HepG2 (cell line): ENCODE measurements at regions not wholly inside any gene's neighbourhood (a gene's known extent, or its start where the extent isn't known, plus 50 kb on each side); places are given as distances from the start of the nearest gene placed in this dataset.

Experiments
- ATAC-seq: fragments of 200-7000 bp; cut with Tn5 transposase; 3 replicates; pipeline ENCODE4 v1.9.1; 2020; ENCODE audit warnings: mild to moderate bottlenecking, moderate library complexity
- BruUV-seq: library from RNA; stranded (reverse); fragments of 400-500 nt; replicated peaks from 2 replicates; lab custom pipeline; 2021; lab: Mats Ljungman, UMichigan
- CTCF ChIA-PET: fragments of 300-600 bp; formaldehyde crosslinking; extraction: SDS; loops from one replicate; lab custom pipeline; 2021; ENCODE audit warnings: low total read pairs, inconsistent platforms, low intra/inter-chr PET ratio; lab: Yijun Ruan, JAX
- POLR2A ChIA-PET: fragments of 350-600 bp; sonication (Branson Sonifier 250); formaldehyde crosslinking; loops from one replicate; lab custom pipeline; 2020; ENCODE audit warnings: antibody characterized with exemption, inconsistent platforms; lab: Yijun Ruan, JAX
- DNase-seq: peaks from one replicate; pipeline ENCODE4 v3.0.0-alpha.2; 2015; ENCODE audit warnings: low spot score
- FAIRE-seq: peaks from 3 replicates; lab custom pipeline; 2011; peaks lifted over from hg19 to GRCh38; lab: Jason Lieb, UNC
- H2AFZ ChIP-seq: one replicate; pipeline ENCODE4 v1.6.1; 2011; ENCODE audit warnings: low read length, inconsistent platforms
- H3K27ac ChIP-seq: fragments of 300-600 bp; 3 replicates; pipeline ENCODE4 v1.8.0; 2011; ENCODE audit warnings: mixed run types, mild to moderate bottlenecking, mixed read lengths, low read length, inconsistent platforms; ENCODE audit not compliant: insufficient read depth; ENCODE audit errors: extremely low read length
- H3K27me3 ChIP-seq, 2 experiments: fragments of 200-600 bp in 1 of 2; 2 replicates in 1 of 2; 3 replicates in 1 of 2; pipeline versions ENCODE4 v1.6.0 to v1.8.0; 2011; ENCODE audit warnings: low read length in 2 of 2, mild to moderate bottlenecking in 2 of 2, moderate library complexity in 2 of 2, inconsistent platforms in 1 of 2; ENCODE audit not compliant: insufficient read depth in 2 of 2, control insufficient read depth in 1 of 2
- H3K36me3 ChIP-seq, 2 experiments: fragments of 200-600 bp in 1 of 2; replicated peaks in 1 of 2; 2 replicates in 1 of 2; 3 replicates in 1 of 2; pipeline versions ENCODE4 v1.5.1 to v1.8.0; 2011; ENCODE audit warnings: low read length in 2 of 2, inconsistent platforms in 1 of 2; ENCODE audit not compliant: insufficient read depth in 2 of 2, control insufficient read depth in 1 of 2
- H3K4me1 ChIP-seq: 2 replicates; pipeline ENCODE4 v1.5.1; 2012; ENCODE audit warnings: low read length, inconsistent platforms; ENCODE audit not compliant: insufficient read depth
- H3K4me2 ChIP-seq: 2 replicates; pipeline ENCODE4 v1.6.0; 2011; ENCODE audit warnings: low read depth, low read length, inconsistent platforms
- H3K4me3 ChIP-seq, 3 experiments: fragments of 200-600 bp in 1 of 3; sonication (generic), shearing (Covaris generic) in 1 of 3; replicated peaks in 1 of 3; 2 replicates each; pipeline ENCODE4 v1.5.1; 2011 to 2016; ENCODE audit warnings: low read length in 3 of 3, inconsistent platforms in 2 of 3, low read depth in 2 of 3, mild to moderate bottlenecking in 2 of 3, control low read depth in 1 of 3, mixed read lengths in 1 of 3; ENCODE audit not compliant: insufficient read depth in 1 of 3
- H3K79me2 ChIP-seq: one replicate; pipeline ENCODE4 v1.6.1; 2011; ENCODE audit warnings: low read length, inconsistent platforms; ENCODE audit not compliant: insufficient read depth
- H3K9ac ChIP-seq: 2 replicates; pipeline ENCODE4 v1.6.0; 2011; ENCODE audit warnings: mild to moderate bottlenecking, low read depth, low read length, inconsistent platforms; ENCODE audit not compliant: insufficient read depth
- H3K9me3 ChIP-seq: 2 replicates; pipeline ENCODE4 v1.5.1; 2012; ENCODE audit warnings: mild to moderate bottlenecking, low read length
- H4K20me1 ChIP-seq: 2 replicates; pipeline ENCODE4 v1.6.0; 2011; ENCODE audit warnings: inconsistent platforms, mild to moderate bottlenecking, low read length, moderate library complexity; ENCODE audit not compliant: insufficient read depth
- CEBPB ChIP-seq: IDR thresholded peaks from 2 replicates; pipeline ENCODE4 v1.6.1; 2011; ENCODE audit warnings: low read depth, low read length, improper control_type of control experiment, borderline replicate concordance
- GATAD2A ChIP-seq: IDR thresholded peaks from 2 replicates; pipeline ENCODE4 v1.6.1; 2016
- ZBTB42 ChIP-seq: sonication (generic); formaldehyde crosslinking; IDR thresholded peaks from 2 replicates; pipeline ENCODE4 v1.5.0; 2020; ENCODE audit warnings: mild to moderate bottlenecking, missing genetic modification reagents
- ZNF441 ChIP-seq: sonication (generic); formaldehyde crosslinking; IDR thresholded peaks from 2 replicates; pipeline ENCODE4 v1.7.0; 2021; ENCODE audit warnings: missing genetic modification reagents, borderline replicate concordance
- ZNF660 ChIP-seq: sonication (generic); formaldehyde crosslinking; IDR thresholded peaks from 2 replicates; pipeline ENCODE4 v1.5.1; 2020; ENCODE audit warnings: mild to moderate bottlenecking, low read depth, missing genetic modification reagents, borderline replicate concordance
- WGBS: methylation state at CpG from one replicate; pipeline ENCODE4 v1.1.6; 2017; ENCODE audit warnings: low lambda C conversion rate; 5-methylcytosine and 5-hydroxymethylcytosine counted together
- in situ Hi-C: cut with HindIII; loops from 2 replicates; pipeline ENCODE4 v1.10.0; 2017; ENCODE audit warnings: low pct_unique_long_range_greater_than_20kb; ENCODE audit not compliant: extremely low pct_ligation_motif_present
- intact Hi-C: fragments of 100-400 bp; cut with micrococcal nuclease; formaldehyde crosslinking; loops from one replicate; pipeline ENCODE4 v1.10.0; 2022; ENCODE audit not compliant: unreplicated experiment
- TF ChIP-seq, protein P1 (sequence below), 2 experiments: IDR thresholded peaks; 2 replicates each; pipeline ENCODE4 v1.6.1; 2011 to 2012; ENCODE audit warnings: low read length in 2 of 2, borderline replicate concordance in 1 of 2, low read depth in 1 of 2, mild to moderate bottlenecking in 1 of 2, moderate library complexity in 1 of 2

DNA sequence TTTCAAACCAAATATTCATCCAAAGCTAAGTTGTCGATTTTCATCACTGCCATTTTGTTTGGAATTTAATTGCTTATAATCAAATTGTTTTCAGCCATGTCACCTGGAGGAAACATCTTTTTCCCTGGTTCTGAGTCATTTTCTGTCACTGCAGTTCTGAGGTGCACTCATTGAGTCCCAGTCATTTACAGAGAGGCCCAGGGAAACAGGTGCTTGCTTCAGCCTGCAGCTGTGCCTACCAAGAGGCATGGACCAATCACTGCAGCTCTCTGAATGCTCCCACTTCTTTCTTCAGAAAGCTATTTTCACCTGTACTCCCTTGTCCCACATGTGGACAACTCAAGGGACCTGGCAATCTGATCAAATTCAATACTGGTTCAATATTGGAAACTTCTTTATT lies 308.1 kb downstream of the COG6 start:
- CTCF ChIA-PET: no interaction called here
- WGBS: 0% methylated on average over 1 of the region's 1 CpG
- Histone ChIP-seq H3K27ac (no peak overlapping the region), H3K36me3 (no peaks in the 10 kb centered on the region), H4K20me1 (no peaks in the 10 kb centered on the region), H3K4me1 (no peaks in the 10 kb centered on the region), H3K9ac (no peak overlapping the region), H3K9me3 (no peaks in the 10 kb centered on the region), H3K79me2 (no peaks in the 10 kb centered on the region), H2AFZ (no peak overlapping the region), H3K4me3 (no peak overlapping the region), H3K27me3 (peaks cover 0 to 1% of the 10 kb centered on the region in 2 experiments; a peak in 1 of 5 replicates), H3K4me2 (no peak overlapping the region)
- BruUV-seq: no TSS peak
- DNase-seq (no peak), FAIRE-seq (no peak), ATAC-seq (no peak)
- POLR2A ChIA-PET: no interaction called here
- intact Hi-C loops (no loop called here), in situ Hi-C loops (no loop called here)
- TF ChIP-seq, protein P1, sequence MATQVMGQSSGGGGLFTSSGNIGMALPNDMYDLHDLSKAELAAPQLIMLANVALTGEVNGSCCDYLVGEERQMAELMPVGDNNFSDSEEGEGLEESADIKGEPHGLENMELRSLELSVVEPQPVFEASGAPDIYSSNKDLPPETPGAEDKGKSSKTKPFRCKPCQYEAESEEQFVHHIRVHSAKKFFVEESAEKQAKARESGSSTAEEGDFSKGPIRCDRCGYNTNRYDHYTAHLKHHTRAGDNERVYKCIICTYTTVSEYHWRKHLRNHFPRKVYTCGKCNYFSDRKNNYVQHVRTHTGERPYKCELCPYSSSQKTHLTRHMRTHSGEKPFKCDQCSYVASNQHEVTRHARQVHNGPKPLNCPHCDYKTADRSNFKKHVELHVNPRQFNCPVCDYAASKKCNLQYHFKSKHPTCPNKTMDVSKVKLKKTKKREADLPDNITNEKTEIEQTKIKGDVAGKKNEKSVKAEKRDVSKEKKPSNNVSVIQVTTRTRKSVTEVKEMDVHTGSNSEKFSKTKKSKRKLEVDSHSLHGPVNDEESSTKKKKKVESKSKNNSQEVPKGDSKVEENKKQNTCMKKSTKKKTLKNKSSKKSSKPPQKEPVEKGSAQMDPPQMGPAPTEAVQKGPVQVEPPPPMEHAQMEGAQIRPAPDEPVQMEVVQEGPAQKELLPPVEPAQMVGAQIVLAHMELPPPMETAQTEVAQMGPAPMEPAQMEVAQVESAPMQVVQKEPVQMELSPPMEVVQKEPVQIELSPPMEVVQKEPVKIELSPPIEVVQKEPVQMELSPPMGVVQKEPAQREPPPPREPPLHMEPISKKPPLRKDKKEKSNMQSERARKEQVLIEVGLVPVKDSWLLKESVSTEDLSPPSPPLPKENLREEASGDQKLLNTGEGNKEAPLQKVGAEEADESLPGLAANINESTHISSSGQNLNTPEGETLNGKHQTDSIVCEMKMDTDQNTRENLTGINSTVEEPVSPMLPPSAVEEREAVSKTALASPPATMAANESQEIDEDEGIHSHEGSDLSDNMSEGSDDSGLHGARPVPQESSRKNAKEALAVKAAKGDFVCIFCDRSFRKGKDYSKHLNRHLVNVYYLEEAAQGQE (IDR thresholded peaks at IDR 0.05; ENCODE audit: borderline replicate concordance in 1 of 2, low read depth in 1 of 2, low read length in 2 of 2): no peak
- TF ChIP-seq CEBPB: no peak
- TF ChIP-seq ZBTB42 (CRISPR knock-in tag): no peak
- TF ChIP-seq ZNF441: no peak
- no peak for TF ChIP-seq ZNF660 (CRISPR knock-in tag)
- TF ChIP-seq GATAD2A: no peak
